K562 (cell line): ENCODE measurements at regions not wholly inside any gene's neighbourhood (a gene's known extent, or its start where the extent isn't known, plus 50 kb on each side); places are given as distances from the start of the nearest gene placed in this dataset.

ENCODE experiments used
- ATAC-seq: fragments of 200-7000 bp; cut with Tn5 transposase; 3 replicates; pipeline ENCODE4 v1.9.1; 2020; ENCODE audit warnings: moderate library complexity
- BruUV-seq: library from RNA; stranded (reverse); fragments of 400-500 nt; replicated peaks from 2 replicates; lab custom pipeline; 2021; lab: Mats Ljungman, UMichigan
- CTCF ChIA-PET: fragments of 300-600 bp; formaldehyde crosslinking; extraction: SDS; loops from one replicate; lab custom pipeline; 2021; ENCODE audit warnings: low intra/inter-chr PET ratio; lab: Yijun Ruan, JAX
- POLR2A ChIA-PET: fragments of 300-600, 350-650 bp; sonication (Branson Sonifier 250); formaldehyde crosslinking; extraction: SDS; loops from one replicate; lab custom pipeline; 2021; ENCODE audit warnings: antibody characterized with exemption, inconsistent platforms; lab: Yijun Ruan, JAX
- DNase-seq, 4 experiments: peaks; one replicate each; pipeline versions ENCODE4 v3.0.0 to v3.0.0-alpha.2; 2011 to 2018; ENCODE audit warnings: low spot score in 3 of 4, mixed read lengths in 3 of 4; ENCODE audit errors: extremely low read depth in 1 of 4
- FAIRE-seq: peaks from 2 replicates; lab custom pipeline; 2011; peaks lifted over from hg19 to GRCh38; lab: Jason Lieb, UNC
- H2AFZ ChIP-seq: 2 replicates; pipeline ENCODE4 v1.6.0; 2011; ENCODE audit warnings: low read depth, low read length, control low read depth, inconsistent platforms
- H3K27ac ChIP-seq: fragments of 200-600 bp; 3 replicates; pipeline ENCODE4 v1.8.0; 2011; ENCODE audit warnings: low read depth, mild to moderate bottlenecking, control low read depth, inconsistent platforms, low read length, moderate library complexity, mixed read lengths; ENCODE audit errors: extremely low read depth
- H3K27me3 ChIP-seq, 2 experiments: fragments of 300-600 bp in 1 of 2; 2 replicates in 1 of 2; 3 replicates in 1 of 2; pipeline versions ENCODE4 v1.6.0 to v1.8.0; 2011; ENCODE audit warnings: inconsistent platforms in 2 of 2, low read length in 2 of 2, mild to moderate bottlenecking in 1 of 2, mixed read lengths in 1 of 2, moderate library complexity in 1 of 2; ENCODE audit not compliant: control insufficient read depth in 2 of 2, insufficient read depth in 2 of 2
- H3K36me3 ChIP-seq: fragments of 300-600 bp; 3 replicates; pipeline ENCODE4 v1.8.0; 2011; ENCODE audit warnings: mild to moderate bottlenecking, low read length, inconsistent platforms; ENCODE audit not compliant: control insufficient read depth, insufficient read depth
- H3K4me1 ChIP-seq, 2 experiments: fragments of 200-600 bp in 1 of 2; replicated peaks in 1 of 2; 2 replicates in 1 of 2; 3 replicates in 1 of 2; pipeline versions ENCODE4 v1.5.1 to v1.8.0; 2011; ENCODE audit warnings: inconsistent platforms in 2 of 2, low read length in 2 of 2, mild to moderate bottlenecking in 1 of 2, mixed read lengths in 1 of 2, moderate library complexity in 1 of 2; ENCODE audit not compliant: control insufficient read depth in 2 of 2, insufficient read depth in 2 of 2
- H3K4me2 ChIP-seq: 2 replicates; pipeline ENCODE4 v1.6.1; 2011; ENCODE audit warnings: low read length, control low read depth, inconsistent platforms, mixed read lengths; ENCODE audit not compliant: insufficient read depth
- H3K4me3 ChIP-seq: fragments of 200-600 bp; sonication (generic), shearing (Covaris generic); 2 replicates; pipeline ENCODE4 v1.5.1; 2016; ENCODE audit warnings: control low read depth, inconsistent platforms
- H3K79me2 ChIP-seq: fragments of 200-600 bp; 3 replicates; pipeline ENCODE4 v1.8.0; 2011; ENCODE audit warnings: low read length, inconsistent platforms; ENCODE audit not compliant: control insufficient read depth, insufficient read depth
- H3K9ac ChIP-seq, 2 experiments: 2 replicates each; pipeline versions ENCODE4 v1.6.0 to v1.6.1; 2011; ENCODE audit warnings: low read depth in 2 of 2, low read length in 2 of 2, control low read depth in 1 of 2, inconsistent platforms in 1 of 2, mild to moderate bottlenecking in 1 of 2, mixed read lengths in 1 of 2; ENCODE audit not compliant: insufficient read depth in 1 of 2
- H3K9me1 ChIP-seq: one replicate; pipeline ENCODE4 v1.6.0; 2011; ENCODE audit warnings: inconsistent platforms, mild to moderate bottlenecking, low read length, moderate library complexity; ENCODE audit not compliant: control insufficient read depth, insufficient read depth
- H3K9me3 ChIP-seq: replicated peaks from 2 replicates; pipeline ENCODE4 v1.5.1; 2011; ENCODE audit warnings: low read depth, low read length, inconsistent platforms; ENCODE audit not compliant: control insufficient read depth, insufficient read depth
- H4K20me1 ChIP-seq: replicated peaks from 2 replicates; pipeline ENCODE4 v1.6.1; 2011; ENCODE audit warnings: low read length, inconsistent platforms, mixed read lengths; ENCODE audit not compliant: control insufficient read depth, insufficient read depth
- HNRNPK ChIP-seq: fragments of 200-400 bp; formaldehyde crosslinking; IDR thresholded peaks from one replicate; pipeline ENCODE4 v1.6.1; 2018; ENCODE audit warnings: mild to moderate bottlenecking, low read depth, low read length; ENCODE audit not compliant: poor library complexity, severe bottlenecking
- HNRNPL ChIP-seq: fragments of 200-400 bp; formaldehyde crosslinking; IDR thresholded peaks from 2 replicates; pipeline ENCODE4 v1.6.1; 2017; ENCODE audit warnings: low read depth, mild to moderate bottlenecking, low read length
- KAT8 ChIP-seq: fragments of 450-650 bp; IDR thresholded peaks from 2 replicates; pipeline ENCODE4 v1.6.1; 2016; ENCODE audit warnings: low read depth, mild to moderate bottlenecking
- NBN ChIP-seq: fragments of 450-650 bp; IDR thresholded peaks from 2 replicates; pipeline ENCODE4 v1.6.1; 2016; ENCODE audit warnings: low read depth, mild to moderate bottlenecking
- SMARCA5 ChIP-seq: fragments of 450-650 bp; IDR thresholded peaks from 2 replicates; pipeline ENCODE4 v1.6.1; 2016
- ZNF184 ChIP-seq: sonication (generic); formaldehyde crosslinking; IDR thresholded peaks from 2 replicates; pipeline ENCODE4 v1.5.0; 2020; ENCODE audit warnings: missing genetic modification reagents
- ZNF408 ChIP-seq: fragments of 250-450 bp; sonication (Bioruptor Pico); IDR thresholded peaks from 2 replicates; pipeline ENCODE4 v1.4.0; 2020; ENCODE audit warnings: low read depth, mild to moderate bottlenecking, moderate library complexity
- WGBS: fragments of 100-300 bp; shearing (Covaris generic); methylation state at CpG from one replicate; pipeline ENCODE4 v1.1.6; 2016; ENCODE audit warnings: low coverage, mixed read lengths; ENCODE audit not compliant: insufficient coverage; ENCODE audit errors: missing lambda C conversion rate; 5-methylcytosine and 5-hydroxymethylcytosine counted together
- in situ Hi-C: fragments of 300-500 bp; cut with MboI; formaldehyde crosslinking; loops from 4 replicates; pipeline ENCODE4 v1.15.0; 2018; ENCODE audit warnings: inconsistent platforms, mixed read lengths
- intact Hi-C: fragments of 100-400 bp; cut with micrococcal nuclease; formaldehyde crosslinking; loops from 2 replicates; pipeline ENCODE4 v1.14.2; 2022
- TF ChIP-seq, protein P1 (sequence below): sonication (generic); formaldehyde crosslinking; IDR thresholded peaks from 2 replicates; pipeline ENCODE4 v1.8.0; 2022; ENCODE audit warnings: mild to moderate bottlenecking, missing genetic modification reagents
- TF ChIP-seq, protein P2 (sequence below): IDR thresholded peaks from 3 replicates; pipeline ENCODE4 v1.6.1; 2011; ENCODE audit warnings: borderline replicate concordance, mild to moderate bottlenecking, moderate library complexity; ENCODE audit not compliant: insufficient read length; ENCODE audit errors: extremely low read depth

DNA sequence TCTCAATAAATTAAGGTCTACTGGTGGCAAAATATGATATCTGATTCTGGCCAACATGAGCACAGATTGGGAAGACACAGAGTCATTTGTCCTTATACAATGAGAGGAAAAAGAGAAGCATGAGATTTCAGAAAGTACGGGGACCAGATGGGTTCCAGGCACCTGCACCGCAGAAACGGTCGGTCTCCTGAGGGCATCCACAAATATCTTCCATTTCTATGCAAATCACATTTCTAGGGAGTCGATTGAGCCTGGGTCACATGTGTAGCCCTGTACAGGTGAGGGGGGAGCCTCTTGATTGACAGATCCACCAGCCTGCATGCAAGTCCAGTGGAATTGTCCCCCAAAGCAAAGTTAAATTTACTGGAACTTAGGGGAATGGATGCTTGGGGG lies 415.6 kb downstream of the NPHP4 start:
- Histone ChIP-seq H3K79me2 (no peaks in the 10 kb centered on the region), H3K27ac (no peak overlapping the region), H4K20me1 (no peaks in the 10 kb centered on the region), H3K4me2 (no peak overlapping the region), H3K36me3 (no peaks in the 10 kb centered on the region), H3K9me3 (no peaks in the 10 kb centered on the region), H3K27me3 (no peaks in the 10 kb centered on the region; a peak in 1 of 5 replicates), H3K4me1 (no peaks in the 10 kb centered on the region), H3K9me1 (no peaks in the 10 kb centered on the region), H3K9ac (no peak overlapping the region), H3K4me3 (no peak overlapping the region), H2AFZ (no peak overlapping the region)
- ChIA-PET POLR2A (no interaction called here), CTCF (no interaction called here)
- no peak for ATAC-seq
- TF ChIP-seq, protein P1, sequence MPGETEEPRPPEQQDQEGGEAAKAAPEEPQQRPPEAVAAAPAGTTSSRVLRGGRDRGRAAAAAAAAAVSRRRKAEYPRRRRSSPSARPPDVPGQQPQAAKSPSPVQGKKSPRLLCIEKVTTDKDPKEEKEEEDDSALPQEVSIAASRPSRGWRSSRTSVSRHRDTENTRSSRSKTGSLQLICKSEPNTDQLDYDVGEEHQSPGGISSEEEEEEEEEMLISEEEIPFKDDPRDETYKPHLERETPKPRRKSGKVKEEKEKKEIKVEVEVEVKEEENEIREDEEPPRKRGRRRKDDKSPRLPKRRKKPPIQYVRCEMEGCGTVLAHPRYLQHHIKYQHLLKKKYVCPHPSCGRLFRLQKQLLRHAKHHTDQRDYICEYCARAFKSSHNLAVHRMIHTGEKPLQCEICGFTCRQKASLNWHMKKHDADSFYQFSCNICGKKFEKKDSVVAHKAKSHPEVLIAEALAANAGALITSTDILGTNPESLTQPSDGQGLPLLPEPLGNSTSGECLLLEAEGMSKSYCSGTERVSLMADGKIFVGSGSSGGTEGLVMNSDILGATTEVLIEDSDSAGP (CRISPR knock-in tag): no peak
- TF ChIP-seq ZNF184 (CRISPR knock-in tag) (no peak), SMARCA5 (no peak), NBN (no peak)
- BruUV-seq: no TSS peak
- FAIRE-seq: no peak
- no peak for DNase-seq
- 3% methylated on average over 5 of the region's 5 CpGs for WGBS
- in situ Hi-C loops (no loop called here), intact Hi-C loops (no loop called here)

DNA sequence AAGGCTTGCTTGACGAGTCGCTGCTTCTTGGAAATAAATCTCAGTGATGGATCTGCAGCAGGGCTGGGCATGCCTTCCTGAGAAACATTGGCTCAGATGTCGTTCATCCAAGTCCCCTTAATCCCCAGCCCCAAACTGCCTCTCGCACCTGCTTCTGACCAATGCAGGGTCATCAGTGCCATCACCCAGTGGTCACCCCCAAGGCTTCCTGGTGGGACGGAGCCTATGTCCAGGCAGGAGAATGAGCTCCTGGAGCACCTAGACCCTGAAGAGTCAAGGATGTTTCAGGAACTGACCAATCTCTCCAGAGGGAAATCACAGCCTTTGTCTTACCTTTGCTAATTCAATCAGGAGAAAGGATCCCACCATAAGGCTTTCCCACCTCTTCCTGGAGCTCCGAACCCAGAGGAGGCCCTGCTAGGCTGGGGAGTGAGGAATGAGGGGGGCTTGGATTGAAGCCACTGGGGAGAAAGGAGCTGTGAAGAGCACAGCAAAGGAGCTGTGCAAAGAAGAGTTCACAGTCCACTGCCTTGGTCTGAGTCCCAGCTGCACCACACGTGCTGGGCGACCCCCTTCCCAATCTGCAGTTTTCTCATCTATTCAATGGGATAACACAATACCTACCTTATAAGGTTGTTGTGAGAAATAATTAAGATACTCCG lies 416.1 kb downstream of the NPHP4 start:
- in situ Hi-C loops: no loop called here
- WGBS: 2% methylated on average over 9 of the region's 9 CpGs
- CTCF ChIA-PET: no interaction called here
- POLR2A ChIA-PET: interaction anchor here (1.0 kb wide), 1 partner anchor 23 kb away, joined by 4 read pairs; no protein-coding TSS in a partner anchor
- Histone ChIP-seq H3K9me3 (no peaks in the 10 kb centered on the region), H2AFZ (no peak overlapping the region), H3K36me3 (no peaks in the 10 kb centered on the region), H3K9me1 (no peaks in the 10 kb centered on the region), H3K27me3 (no peaks in the 10 kb centered on the region; a peak in 1 of 5 replicates), H4K20me1 (no peaks in the 10 kb centered on the region), H3K4me1 (no peaks in the 10 kb centered on the region), H3K79me2 (no peaks in the 10 kb centered on the region), H3K4me2 (no peak overlapping the region), H3K4me3 (no peak overlapping the region), H3K27ac (no peak overlapping the region), H3K9ac (no peak overlapping the region)
- intact Hi-C loops: no loop called here
- FAIRE-seq (no peak), DNase-seq (no peak), ATAC-seq (no peak)
- BruUV-seq: no TSS peak
- TF ChIP-seq ZNF408 (CRISPR knock-in tag) (no peak), KAT8 (no peak), HNRNPK (no peak), HNRNPL (no peak)
- TF ChIP-seq, protein P2, sequence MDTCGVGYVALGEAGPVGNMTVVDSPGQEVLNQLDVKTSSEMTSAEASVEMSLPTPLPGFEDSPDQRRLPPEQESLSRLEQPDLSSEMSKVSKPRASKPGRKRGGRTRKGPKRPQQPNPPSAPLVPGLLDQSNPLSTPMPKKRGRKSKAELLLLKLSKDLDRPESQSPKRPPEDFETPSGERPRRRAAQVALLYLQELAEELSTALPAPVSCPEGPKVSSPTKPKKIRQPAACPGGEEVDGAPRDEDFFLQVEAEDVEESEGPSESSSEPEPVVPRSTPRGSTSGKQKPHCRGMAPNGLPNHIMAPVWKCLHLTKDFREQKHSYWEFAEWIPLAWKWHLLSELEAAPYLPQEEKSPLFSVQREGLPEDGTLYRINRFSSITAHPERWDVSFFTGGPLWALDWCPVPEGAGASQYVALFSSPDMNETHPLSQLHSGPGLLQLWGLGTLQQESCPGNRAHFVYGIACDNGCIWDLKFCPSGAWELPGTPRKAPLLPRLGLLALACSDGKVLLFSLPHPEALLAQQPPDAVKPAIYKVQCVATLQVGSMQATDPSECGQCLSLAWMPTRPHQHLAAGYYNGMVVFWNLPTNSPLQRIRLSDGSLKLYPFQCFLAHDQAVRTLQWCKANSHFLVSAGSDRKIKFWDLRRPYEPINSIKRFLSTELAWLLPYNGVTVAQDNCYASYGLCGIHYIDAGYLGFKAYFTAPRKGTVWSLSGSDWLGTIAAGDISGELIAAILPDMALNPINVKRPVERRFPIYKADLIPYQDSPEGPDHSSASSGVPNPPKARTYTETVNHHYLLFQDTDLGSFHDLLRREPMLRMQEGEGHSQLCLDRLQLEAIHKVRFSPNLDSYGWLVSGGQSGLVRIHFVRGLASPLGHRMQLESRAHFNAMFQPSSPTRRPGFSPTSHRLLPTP: no peak
